Ishikawa (cell line): ENCODE measurements at regions not wholly inside any gene's neighbourhood (a gene's known extent, or its start where the extent isn't known, plus 50 kb on each side); places are given as distances from the start of the nearest gene placed in this dataset.

Source experiments
- CEBPB ChIP-seq: IDR thresholded peaks from 2 replicates; pipeline ENCODE4 v1.6.1; 2012
- CREB1 ChIP-seq: IDR thresholded peaks from 2 replicates; pipeline ENCODE4 v1.6.1; 2012; ENCODE audit warnings: low read depth
- EGR1 ChIP-seq: IDR thresholded peaks from 2 replicates; pipeline ENCODE4 v1.6.1; 2012
- EP300 ChIP-seq: IDR thresholded peaks from 2 replicates; pipeline ENCODE4 v1.6.1; 2012; ENCODE audit warnings: borderline replicate concordance
- FOXM1 ChIP-seq: IDR thresholded peaks from 2 replicates; pipeline ENCODE4 v1.6.1; 2012; ENCODE audit warnings: low read depth, borderline replicate concordance
- MAX ChIP-seq: IDR thresholded peaks from 2 replicates; pipeline ENCODE4 v1.6.1; 2012
- NFIC ChIP-seq: IDR thresholded peaks from 2 replicates; pipeline ENCODE4 v1.6.1; 2012
- RAD21 ChIP-seq: IDR thresholded peaks from 2 replicates; pipeline ENCODE4 v1.6.1; 2012; ENCODE audit warnings: low read depth
- TAF1 ChIP-seq: IDR thresholded peaks from 2 replicates; pipeline ENCODE4 v1.6.1; 2012; ENCODE audit warnings: low read depth, mild to moderate bottlenecking
- TCF12 ChIP-seq: IDR thresholded peaks from 2 replicates; pipeline ENCODE4 v1.6.1; 2012; ENCODE audit warnings: low read depth
- TEAD4 ChIP-seq: IDR thresholded peaks from 2 replicates; pipeline ENCODE4 v1.6.1; 2012
- YY1 ChIP-seq: IDR thresholded peaks from 2 replicates; pipeline ENCODE4 v1.6.1; 2012; ENCODE audit warnings: low read depth
- ZBTB7A ChIP-seq: IDR thresholded peaks from 2 replicates; pipeline ENCODE4 v1.6.1; 2012; ENCODE audit warnings: low read depth
- TF ChIP-seq, protein P1 (sequence below): IDR thresholded peaks from 2 replicates; pipeline ENCODE4 v1.6.1; 2012
- TF ChIP-seq, protein P2 (sequence below): IDR thresholded peaks from 2 replicates; pipeline ENCODE4 v1.6.1; 2012; ENCODE audit warnings: low read depth, mild to moderate bottlenecking

DNA sequence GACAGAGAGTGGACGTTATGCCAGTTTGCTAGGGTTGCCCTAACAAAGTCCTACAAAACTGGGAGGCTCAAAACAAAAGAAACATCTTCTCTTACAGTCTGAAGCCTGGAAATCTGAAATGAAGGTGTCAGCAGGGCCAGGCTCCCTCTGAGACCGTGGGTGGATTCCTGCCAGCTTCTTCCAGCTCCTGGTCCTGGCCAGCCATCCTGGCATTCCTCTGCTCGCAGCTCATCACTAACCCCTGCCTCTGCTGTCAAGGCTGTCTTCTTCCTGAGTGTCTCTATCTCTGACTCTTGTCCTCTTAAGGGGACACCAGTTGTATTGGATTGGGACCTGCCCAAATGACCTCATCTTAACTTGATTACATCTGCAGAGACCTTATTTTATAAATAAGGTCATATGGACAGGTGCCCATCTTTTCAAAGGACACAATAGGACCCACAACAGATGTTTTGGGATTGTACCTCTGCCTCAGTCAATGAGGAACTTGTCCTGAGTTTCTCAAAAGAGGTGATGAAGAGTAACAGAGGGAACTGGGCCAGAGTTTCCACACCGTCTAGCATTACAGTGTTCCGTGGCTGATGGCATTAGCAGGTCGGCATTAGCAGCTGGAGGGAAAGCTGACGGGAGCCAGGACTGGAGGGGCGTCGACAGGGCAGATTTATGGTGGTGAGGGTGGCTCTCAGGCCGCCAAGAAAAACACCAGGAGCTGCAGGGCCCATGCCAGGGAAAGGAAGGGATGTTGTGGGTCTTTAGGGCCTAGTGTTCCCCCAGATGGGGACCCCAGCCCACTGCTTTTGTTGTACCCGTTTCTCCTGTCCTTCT, 157.3 kb downstream of the TBXT start:
- TF ChIP-seq CEBPB (no peak), NFIC (no peak), CREB1 (no peak), FOXM1 (no peak), TEAD4 (no peak), TCF12 (no peak), ZBTB7A (no peak), RAD21 (no peak), YY1 (no peak), TAF1 (no peak), EGR1 (no peak), EP300 (no peak), MAX (no peak)
- TF ChIP-seq, protein P1, sequence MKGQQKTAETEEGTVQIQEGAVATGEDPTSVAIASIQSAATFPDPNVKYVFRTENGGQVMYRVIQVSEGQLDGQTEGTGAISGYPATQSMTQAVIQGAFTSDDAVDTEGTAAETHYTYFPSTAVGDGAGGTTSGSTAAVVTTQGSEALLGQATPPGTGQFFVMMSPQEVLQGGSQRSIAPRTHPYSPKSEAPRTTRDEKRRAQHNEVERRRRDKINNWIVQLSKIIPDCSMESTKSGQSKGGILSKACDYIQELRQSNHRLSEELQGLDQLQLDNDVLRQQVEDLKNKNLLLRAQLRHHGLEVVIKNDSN = no peak
- TF ChIP-seq, protein P2, sequence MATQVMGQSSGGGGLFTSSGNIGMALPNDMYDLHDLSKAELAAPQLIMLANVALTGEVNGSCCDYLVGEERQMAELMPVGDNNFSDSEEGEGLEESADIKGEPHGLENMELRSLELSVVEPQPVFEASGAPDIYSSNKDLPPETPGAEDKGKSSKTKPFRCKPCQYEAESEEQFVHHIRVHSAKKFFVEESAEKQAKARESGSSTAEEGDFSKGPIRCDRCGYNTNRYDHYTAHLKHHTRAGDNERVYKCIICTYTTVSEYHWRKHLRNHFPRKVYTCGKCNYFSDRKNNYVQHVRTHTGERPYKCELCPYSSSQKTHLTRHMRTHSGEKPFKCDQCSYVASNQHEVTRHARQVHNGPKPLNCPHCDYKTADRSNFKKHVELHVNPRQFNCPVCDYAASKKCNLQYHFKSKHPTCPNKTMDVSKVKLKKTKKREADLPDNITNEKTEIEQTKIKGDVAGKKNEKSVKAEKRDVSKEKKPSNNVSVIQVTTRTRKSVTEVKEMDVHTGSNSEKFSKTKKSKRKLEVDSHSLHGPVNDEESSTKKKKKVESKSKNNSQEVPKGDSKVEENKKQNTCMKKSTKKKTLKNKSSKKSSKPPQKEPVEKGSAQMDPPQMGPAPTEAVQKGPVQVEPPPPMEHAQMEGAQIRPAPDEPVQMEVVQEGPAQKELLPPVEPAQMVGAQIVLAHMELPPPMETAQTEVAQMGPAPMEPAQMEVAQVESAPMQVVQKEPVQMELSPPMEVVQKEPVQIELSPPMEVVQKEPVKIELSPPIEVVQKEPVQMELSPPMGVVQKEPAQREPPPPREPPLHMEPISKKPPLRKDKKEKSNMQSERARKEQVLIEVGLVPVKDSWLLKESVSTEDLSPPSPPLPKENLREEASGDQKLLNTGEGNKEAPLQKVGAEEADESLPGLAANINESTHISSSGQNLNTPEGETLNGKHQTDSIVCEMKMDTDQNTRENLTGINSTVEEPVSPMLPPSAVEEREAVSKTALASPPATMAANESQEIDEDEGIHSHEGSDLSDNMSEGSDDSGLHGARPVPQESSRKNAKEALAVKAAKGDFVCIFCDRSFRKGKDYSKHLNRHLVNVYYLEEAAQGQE = no peak

DNA sequence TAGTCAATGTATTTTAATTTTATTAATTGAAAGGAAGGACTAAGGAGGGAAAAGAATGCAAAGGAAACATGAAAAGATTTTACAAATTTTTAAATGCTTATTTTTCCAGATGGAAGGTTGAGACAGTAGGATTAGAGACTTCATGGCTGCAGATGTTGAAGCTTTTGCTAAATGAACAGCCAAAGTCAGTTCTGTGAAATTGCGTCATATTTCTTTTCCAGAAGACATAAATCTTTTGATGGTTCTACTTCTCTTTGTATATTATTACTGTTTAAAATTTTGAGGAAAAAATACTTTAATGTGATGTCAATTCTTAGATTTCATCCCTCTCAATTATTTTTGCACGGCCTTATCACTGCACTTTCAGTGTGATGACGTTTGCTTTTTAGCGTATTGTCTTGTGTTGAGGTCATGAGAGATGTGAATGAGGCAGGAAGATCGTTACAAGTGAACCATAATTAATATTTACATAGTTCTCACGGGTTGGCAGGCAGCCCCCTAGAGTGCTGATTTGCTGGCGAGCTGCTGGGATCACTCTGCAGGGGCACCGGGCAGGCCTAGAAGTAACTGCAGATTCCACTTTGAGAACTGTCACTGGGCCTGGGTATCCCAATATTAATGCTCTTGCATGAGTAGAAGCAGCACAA, 158.1 kb downstream of the TBXT start:
- TF ChIP-seq TAF1 (no peak), YY1 (no peak), ZBTB7A (no peak), EGR1 (no peak), MAX (no peak)
- TF ChIP-seq, protein P2 = no peak

- TF ChIP-seq EP300 = no peak
- TF ChIP-seq MAX = no peak
- no peak for TF ChIP-seq TAF1
- TF ChIP-seq, protein P2 = no peak
- TF ChIP-seq RAD21 = no peak
- no peak for TF ChIP-seq CREB1
- TF ChIP-seq NFIC = no peak
Measured at GRCh38 chr6:166008441-166009369, 158.9 kb downstream of the TBXT start.
